K562 (cell line): ENCODE measurements at regions not wholly inside any gene's neighbourhood (a gene's known extent, or its start where the extent isn't known, plus 50 kb on each side); places are given as distances from the start of the nearest gene placed in this dataset.

Experiments used
- ATAC-seq: fragments of 200-7000 bp; cut with Tn5 transposase; 3 replicates; pipeline ENCODE4 v1.9.1; 2020; ENCODE audit warnings: moderate library complexity
- BruUV-seq: library from RNA; stranded (reverse); fragments of 400-500 nt; replicated peaks from 2 replicates; lab custom pipeline; 2021; lab: Mats Ljungman, UMichigan
- CTCF ChIA-PET: fragments of 300-600 bp; formaldehyde crosslinking; extraction: SDS; loops from one replicate; lab custom pipeline; 2021; ENCODE audit warnings: low intra/inter-chr PET ratio; lab: Yijun Ruan, JAX
- POLR2A ChIA-PET: fragments of 300-600, 350-650 bp; sonication (Branson Sonifier 250); formaldehyde crosslinking; extraction: SDS; loops from one replicate; lab custom pipeline; 2021; ENCODE audit warnings: antibody characterized with exemption, inconsistent platforms; lab: Yijun Ruan, JAX
- DNase-seq, 4 experiments: peaks; one replicate each; pipeline versions ENCODE4 v3.0.0 to v3.0.0-alpha.2; 2011 to 2018; ENCODE audit warnings: low spot score in 3 of 4, mixed read lengths in 3 of 4; ENCODE audit errors: extremely low read depth in 1 of 4
- FAIRE-seq: peaks from 2 replicates; lab custom pipeline; 2011; peaks lifted over from hg19 to GRCh38; lab: Jason Lieb, UNC
- H2AFZ ChIP-seq: 2 replicates; pipeline ENCODE4 v1.6.0; 2011; ENCODE audit warnings: low read depth, low read length, control low read depth, inconsistent platforms
- H3K27ac ChIP-seq: fragments of 200-600 bp; 3 replicates; pipeline ENCODE4 v1.8.0; 2011; ENCODE audit warnings: low read depth, mild to moderate bottlenecking, control low read depth, inconsistent platforms, low read length, moderate library complexity, mixed read lengths; ENCODE audit errors: extremely low read depth
- H3K27me3 ChIP-seq, 2 experiments: fragments of 300-600 bp in 1 of 2; 2 replicates in 1 of 2; 3 replicates in 1 of 2; pipeline versions ENCODE4 v1.6.0 to v1.8.0; 2011; ENCODE audit warnings: inconsistent platforms in 2 of 2, low read length in 2 of 2, mild to moderate bottlenecking in 1 of 2, mixed read lengths in 1 of 2, moderate library complexity in 1 of 2; ENCODE audit not compliant: control insufficient read depth in 2 of 2, insufficient read depth in 2 of 2
- H3K36me3 ChIP-seq: fragments of 300-600 bp; 3 replicates; pipeline ENCODE4 v1.8.0; 2011; ENCODE audit warnings: mild to moderate bottlenecking, low read length, inconsistent platforms; ENCODE audit not compliant: control insufficient read depth, insufficient read depth
- H3K4me1 ChIP-seq, 2 experiments: fragments of 200-600 bp in 1 of 2; replicated peaks in 1 of 2; 2 replicates in 1 of 2; 3 replicates in 1 of 2; pipeline versions ENCODE4 v1.5.1 to v1.8.0; 2011; ENCODE audit warnings: inconsistent platforms in 2 of 2, low read length in 2 of 2, mild to moderate bottlenecking in 1 of 2, mixed read lengths in 1 of 2, moderate library complexity in 1 of 2; ENCODE audit not compliant: control insufficient read depth in 2 of 2, insufficient read depth in 2 of 2
- H3K4me2 ChIP-seq: 2 replicates; pipeline ENCODE4 v1.6.1; 2011; ENCODE audit warnings: low read length, control low read depth, inconsistent platforms, mixed read lengths; ENCODE audit not compliant: insufficient read depth
- H3K4me3 ChIP-seq: fragments of 200-600 bp; sonication (generic), shearing (Covaris generic); 2 replicates; pipeline ENCODE4 v1.5.1; 2016; ENCODE audit warnings: control low read depth, inconsistent platforms
- H3K79me2 ChIP-seq: fragments of 200-600 bp; 3 replicates; pipeline ENCODE4 v1.8.0; 2011; ENCODE audit warnings: low read length, inconsistent platforms; ENCODE audit not compliant: control insufficient read depth, insufficient read depth
- H3K9ac ChIP-seq, 2 experiments: 2 replicates each; pipeline versions ENCODE4 v1.6.0 to v1.6.1; 2011; ENCODE audit warnings: low read depth in 2 of 2, low read length in 2 of 2, control low read depth in 1 of 2, inconsistent platforms in 1 of 2, mild to moderate bottlenecking in 1 of 2, mixed read lengths in 1 of 2; ENCODE audit not compliant: insufficient read depth in 1 of 2
- H3K9me1 ChIP-seq: one replicate; pipeline ENCODE4 v1.6.0; 2011; ENCODE audit warnings: inconsistent platforms, mild to moderate bottlenecking, low read length, moderate library complexity; ENCODE audit not compliant: control insufficient read depth, insufficient read depth
- H3K9me3 ChIP-seq: replicated peaks from 2 replicates; pipeline ENCODE4 v1.5.1; 2011; ENCODE audit warnings: low read depth, low read length, inconsistent platforms; ENCODE audit not compliant: control insufficient read depth, insufficient read depth
- H4K20me1 ChIP-seq: replicated peaks from 2 replicates; pipeline ENCODE4 v1.6.1; 2011; ENCODE audit warnings: low read length, inconsistent platforms, mixed read lengths; ENCODE audit not compliant: control insufficient read depth, insufficient read depth
- AFF4 ChIP-seq: sonication (generic); formaldehyde crosslinking; IDR thresholded peaks from 2 replicates; pipeline ENCODE4 v1.8.0; 2023; ENCODE audit warnings: mild to moderate bottlenecking, missing genetic modification reagents
- ELF2 ChIP-seq: fragments of 250-450 bp; sonication (Bioruptor Pico); IDR thresholded peaks from 2 replicates; pipeline ENCODE4 v1.5.0; 2021; ENCODE audit warnings: mild to moderate bottlenecking
- MLLT1 ChIP-seq, 2 experiments: fragments of 450-650 bp; IDR thresholded peaks; 2 replicates each; pipeline ENCODE4 v1.6.1; 2016
- MXI1 ChIP-seq: IDR thresholded peaks from 2 replicates; pipeline ENCODE4 v1.6.1; 2011; ENCODE audit warnings: low read depth, mild to moderate bottlenecking, improper control_type of control experiment, low read length
- PURB ChIP-seq: sonication (generic); formaldehyde crosslinking; IDR thresholded peaks from 2 replicates; pipeline ENCODE4 v1.9.0; 2021; ENCODE audit warnings: low read depth, mild to moderate bottlenecking, missing genetic modification reagents
- TFAM ChIP-seq: fragments of 250-450 bp; sonication (Bioruptor Pico); conservative IDR thresholded peaks from 2 replicates; pipeline ENCODE4 v1.5.0; 2021; ENCODE audit warnings: mild to moderate bottlenecking, moderate library complexity
- ZBTB1 ChIP-seq: sonication (generic); formaldehyde crosslinking; IDR thresholded peaks from 2 replicates; pipeline ENCODE4 v1.8.1; 2023; ENCODE audit warnings: missing genetic modification reagents, low read depth, mild to moderate bottlenecking, borderline replicate concordance
- ZNF586 ChIP-seq: fragments of 450-650 bp; formaldehyde crosslinking; conservative IDR thresholded peaks from 2 replicates; pipeline ENCODE4 v1.4.0; 2020; ENCODE audit warnings: mild to moderate bottlenecking, moderate library complexity
- ZNF696 ChIP-seq: fragments of 250-450 bp; sonication (Bioruptor Pico); conservative IDR thresholded peaks from 2 replicates; pipeline ENCODE4 v1.4.0; 2020; ENCODE audit warnings: mild to moderate bottlenecking, moderate library complexity
- ZNF707 ChIP-seq: fragments of 250-450 bp; sonication (Bioruptor Pico); conservative IDR thresholded peaks from 2 replicates; pipeline ENCODE4 v1.8.0; 2022; ENCODE audit warnings: inconsistent platforms, mild to moderate bottlenecking, moderate library complexity
- WGBS: fragments of 100-300 bp; shearing (Covaris generic); methylation state at CpG from one replicate; pipeline ENCODE4 v1.1.6; 2016; ENCODE audit warnings: low coverage, mixed read lengths; ENCODE audit not compliant: insufficient coverage; ENCODE audit errors: missing lambda C conversion rate; 5-methylcytosine and 5-hydroxymethylcytosine counted together
- in situ Hi-C: fragments of 300-500 bp; cut with MboI; formaldehyde crosslinking; loops from 4 replicates; pipeline ENCODE4 v1.15.0; 2018; ENCODE audit warnings: inconsistent platforms, mixed read lengths
- intact Hi-C: fragments of 100-400 bp; cut with micrococcal nuclease; formaldehyde crosslinking; loops from 2 replicates; pipeline ENCODE4 v1.14.2; 2022

DNA sequence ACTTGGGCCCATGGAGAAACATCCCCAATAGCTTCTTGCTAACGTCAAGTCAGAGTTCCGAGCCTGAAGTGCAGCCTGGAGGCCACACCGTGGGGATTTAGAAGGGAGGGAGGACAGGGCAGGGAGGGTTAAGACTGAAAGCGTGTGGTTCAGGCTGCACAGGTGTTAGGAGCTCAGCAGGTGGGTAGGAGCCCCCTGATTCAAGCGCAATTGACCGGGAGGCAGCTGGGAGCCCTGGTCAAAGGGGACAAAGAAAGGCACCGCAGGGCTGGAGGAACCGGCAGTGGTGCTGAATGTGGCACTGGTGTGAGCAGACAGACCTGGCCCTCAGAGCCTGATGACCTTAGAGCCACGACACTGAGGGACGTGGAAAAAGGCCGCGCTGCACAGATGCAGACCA is 149.6 kb downstream of the TMEM18 start:
- Histone ChIP-seq H3K4me3 (no peak overlapping the region), H4K20me1 (no peaks in the 10 kb centered on the region), H3K9ac (peak overlapping the region in 1 of 2 experiments; percentile 26; a peak in 1 of 4 replicates), H3K27ac (no peak overlapping the region), H3K9me1 (no peaks in the 10 kb centered on the region), H3K9me3 (no peaks in the 10 kb centered on the region; the same call in 1 of the 2 replicates), H3K27me3 (peaks cover 3 to 30% of the 10 kb centered on the region in 2 experiments; a peak in 4 of 5 replicates), H3K4me1 (no peaks in the 10 kb centered on the region), H2AFZ (no peak overlapping the region), H3K79me2 (no peaks in the 10 kb centered on the region), H3K4me2 (no peak overlapping the region), H3K36me3 (no peaks in the 10 kb centered on the region)
- FAIRE-seq = no peak
- in situ Hi-C loops (no loop called here), intact Hi-C loops (no loop called here)
- no peak for TF ChIP-seq ZNF707 (CRISPR knock-in tag)
- TF ChIP-seq AFF4 (CRISPR knock-in tag) = no peak
- TF ChIP-seq ZBTB1 (CRISPR knock-in tag) = no peak
- TF ChIP-seq PURB (CRISPR knock-in tag) = no peak
- TF ChIP-seq ZNF586 (CRISPR knock-in tag) = no peak
- TF ChIP-seq ZNF696 (CRISPR knock-in tag) = no peak
- no peak for TF ChIP-seq MLLT1 (IDR thresholded peaks at IDR 0.05)
- no peak for TF ChIP-seq MXI1
- no peak for TF ChIP-seq TFAM (CRISPR knock-in tag)
- no peak for TF ChIP-seq ELF2 (CRISPR knock-in tag)
- no peak for DNase-seq
- CTCF ChIA-PET = no interaction called here
- 14% methylated on average over 12 of the region's 12 CpGs for WGBS
- POLR2A ChIA-PET = no interaction called here
- BruUV-seq = no TSS peak
- no peak for ATAC-seq
